Smooth muscle cell (in vitro differentiated cells): ENCODE measurements at regions not wholly inside any gene's neighbourhood (a gene's known extent, or its start where the extent isn't known, plus 50 kb on each side); places are given as distances from the start of the nearest gene placed in this dataset.

Experiments
- DNase-seq: peaks from one replicate; lab custom pipeline; 2025; ENCODE audit not compliant: unreplicated experiment; lab: John Stamatoyannopoulos, UW
- H2AFZ ChIP-seq: fragments of 200-600 bp; sonication (generic); 2 replicates; pipeline ENCODE4 v1.6.0; 2016; ENCODE audit warnings: antibody characterized with exemption, low read depth, mild to moderate bottlenecking
- H3F3A ChIP-seq: fragments of 200-600 bp; sonication (generic); 2 replicates; pipeline ENCODE4 v1.6.0; 2017; ENCODE audit warnings: antibody characterized with exemption, low read depth
- H3K27ac ChIP-seq: fragments of 200-600 bp; sonication (generic); 2 replicates; pipeline ENCODE4 v1.5.1; 2016; ENCODE audit warnings: low read depth, mild to moderate bottlenecking
- H3K27me3 ChIP-seq: fragments of 200-600 bp; sonication (generic); 2 replicates; pipeline ENCODE4 v1.6.1; 2016; ENCODE audit warnings: low read depth, mild to moderate bottlenecking
- H3K36me3 ChIP-seq: fragments of 200-600 bp; sonication (generic); 2 replicates; pipeline ENCODE4 v1.5.1; 2016; ENCODE audit warnings: low read depth
- H3K4me1 ChIP-seq: fragments of 200-600 bp; sonication (generic); 2 replicates; pipeline ENCODE4 v1.5.1; 2016; ENCODE audit warnings: low read depth
- H3K4me2 ChIP-seq: fragments of 200-600 bp; sonication (generic); 2 replicates; pipeline ENCODE4 v1.6.0; 2016; ENCODE audit warnings: mild to moderate bottlenecking
- H3K4me3 ChIP-seq: fragments of 200-600 bp; sonication (generic); 2 replicates; pipeline ENCODE4 v1.5.1; 2016; ENCODE audit warnings: mild to moderate bottlenecking
- H3K79me2 ChIP-seq: fragments of 200-600 bp; sonication (generic); 2 replicates; pipeline ENCODE4 v1.6.0; 2016; ENCODE audit warnings: low read depth, mild to moderate bottlenecking
- H3K9ac ChIP-seq: fragments of 200-600 bp; sonication (generic); 2 replicates; pipeline ENCODE4 v1.6.0; 2016; ENCODE audit warnings: low read depth
- H3K9me3 ChIP-seq: fragments of 200-600 bp; sonication (generic); replicated peaks from 2 replicates; pipeline ENCODE4 v1.5.1; 2016; ENCODE audit warnings: low read depth
- H4K20me1 ChIP-seq: fragments of 200-600 bp; sonication (generic); 2 replicates; pipeline ENCODE4 v1.6.0; 2016; ENCODE audit warnings: low read depth
- CTCF ChIP-seq: fragments of 200-600 bp; sonication (generic); IDR thresholded peaks from 2 replicates; pipeline ENCODE4 v1.5.1; 2017; ENCODE audit warnings: borderline replicate concordance, mild to moderate bottlenecking, antibody characterized with exemption; ENCODE audit not compliant: insufficient read depth, poor library complexity, severe bottlenecking
- WGBS: methylation state at CpG from one replicate; pipeline ENCODE4 v1.1.7; 2016; ENCODE audit warnings: low lambda C conversion rate; 5-methylcytosine and 5-hydroxymethylcytosine counted together

GRCh38 chr19:30634996-30635975 lies 263.1 kb downstream of the ZNF536 start:
- Histone ChIP-seq H3F3A (no peaks in the 10 kb centered on the region), H2AFZ (no peak overlapping the region), H3K36me3 (no peaks in the 10 kb centered on the region), H3K4me3 (no peak overlapping the region), H3K27me3 (no peaks in the 10 kb centered on the region), H3K79me2 (no peaks in the 10 kb centered on the region), H3K9ac (no peak overlapping the region), H4K20me1 (no peaks in the 10 kb centered on the region), H3K4me1 (no peaks in the 10 kb centered on the region), H3K27ac (no peak overlapping the region), H3K9me3 (no peaks in the 10 kb centered on the region), H3K4me2 (no peak overlapping the region)
- no peak for DNase-seq
- TF ChIP-seq CTCF, result no peak
- WGBS, result 87% methylated on average over 20 of the region's 20 CpGs

GRCh38 chr19:30634131-30634830 lies 262.1 kb downstream of the ZNF536 start:
- no peaks in the 10 kb centered on the region for H3K9me3 ChIP-seq
- no peaks in the 10 kb centered on the region for H3K36me3 ChIP-seq
- H3F3A ChIP-seq, result no peaks in the 10 kb centered on the region
- no peak overlapping the region for H3K27ac ChIP-seq
- no peaks in the 10 kb centered on the region for H4K20me1 ChIP-seq
- H3K4me1 ChIP-seq, result no peaks in the 10 kb centered on the region
- H2AFZ ChIP-seq, result no peak overlapping the region
- no peak overlapping the region for H3K9ac ChIP-seq
- no peak for DNase-seq
- H3K4me3 ChIP-seq, result no peak overlapping the region
- H3K79me2 ChIP-seq, result no peaks in the 10 kb centered on the region
- H3K4me2 ChIP-seq, result no peak overlapping the region
- 94% methylated on average over 19 of the region's 19 CpGs for WGBS
- H3K27me3 ChIP-seq, result no peaks in the 10 kb centered on the region
- TF ChIP-seq CTCF, result no peak

GRCh38 chr19:30631033-30631370 lies 258.8 kb downstream of the ZNF536 start:
- Histone ChIP-seq H3K4me1 (no peaks in the 10 kb centered on the region), H3K27me3 (no peaks in the 10 kb centered on the region), H3K79me2 (no peaks in the 10 kb centered on the region), H3K27ac (no peak overlapping the region), H3K4me3 (no peak overlapping the region), H2AFZ (no peak overlapping the region), H4K20me1 (no peaks in the 10 kb centered on the region), H3K36me3 (no peaks in the 10 kb centered on the region), H3F3A (no peaks in the 10 kb centered on the region), H3K9ac (no peak overlapping the region), H3K4me2 (no peak overlapping the region), H3K9me3 (no peaks in the 10 kb centered on the region)
- DNase-seq, result no peak
- WGBS, result 94% methylated on average over 12 of the region's 12 CpGs
- no peak for TF ChIP-seq CTCF
